C4-2B (cell line): ENCODE measurements at regions not wholly inside any gene's neighbourhood (a gene's known extent, or its start where the extent isn't known, plus 50 kb on each side); places are given as distances from the start of the nearest gene placed in this dataset.

Experiments used
- ZFX ChIP-seq: fragments of 450-650 bp; IDR thresholded peaks from 2 replicates; pipeline ENCODE4 v1.6.1; 2017
- TF ChIP-seq, protein P1 (sequence below): fragments of 450-650 bp; conservative IDR thresholded peaks from 2 replicates; pipeline ENCODE4 v1.5.1; 2017; ENCODE audit warnings: mild to moderate bottlenecking

DNA sequence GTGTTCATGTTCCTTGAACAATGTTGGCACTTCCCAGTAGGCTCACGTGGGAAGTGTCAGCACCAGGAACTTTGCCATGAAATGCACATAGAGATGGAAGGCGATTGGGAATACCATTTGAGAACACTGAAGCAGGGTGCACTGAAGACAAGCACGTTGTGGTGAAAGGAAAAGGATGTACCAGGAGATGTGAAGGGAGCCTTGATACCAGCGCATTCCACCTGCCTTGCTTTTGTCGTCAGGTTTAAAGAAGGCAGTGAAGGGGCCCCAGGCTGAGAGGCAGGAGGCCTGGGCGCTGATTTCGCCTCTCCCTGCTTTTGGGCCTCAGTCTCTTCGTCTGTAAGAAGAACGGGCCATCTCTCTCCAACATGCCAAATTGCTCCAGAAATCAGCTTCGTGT, 194.5 kb upstream of the HES1 start:
- TF ChIP-seq, protein P1, sequence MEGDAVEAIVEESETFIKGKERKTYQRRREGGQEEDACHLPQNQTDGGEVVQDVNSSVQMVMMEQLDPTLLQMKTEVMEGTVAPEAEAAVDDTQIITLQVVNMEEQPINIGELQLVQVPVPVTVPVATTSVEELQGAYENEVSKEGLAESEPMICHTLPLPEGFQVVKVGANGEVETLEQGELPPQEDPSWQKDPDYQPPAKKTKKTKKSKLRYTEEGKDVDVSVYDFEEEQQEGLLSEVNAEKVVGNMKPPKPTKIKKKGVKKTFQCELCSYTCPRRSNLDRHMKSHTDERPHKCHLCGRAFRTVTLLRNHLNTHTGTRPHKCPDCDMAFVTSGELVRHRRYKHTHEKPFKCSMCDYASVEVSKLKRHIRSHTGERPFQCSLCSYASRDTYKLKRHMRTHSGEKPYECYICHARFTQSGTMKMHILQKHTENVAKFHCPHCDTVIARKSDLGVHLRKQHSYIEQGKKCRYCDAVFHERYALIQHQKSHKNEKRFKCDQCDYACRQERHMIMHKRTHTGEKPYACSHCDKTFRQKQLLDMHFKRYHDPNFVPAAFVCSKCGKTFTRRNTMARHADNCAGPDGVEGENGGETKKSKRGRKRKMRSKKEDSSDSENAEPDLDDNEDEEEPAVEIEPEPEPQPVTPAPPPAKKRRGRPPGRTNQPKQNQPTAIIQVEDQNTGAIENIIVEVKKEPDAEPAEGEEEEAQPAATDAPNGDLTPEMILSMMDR = no peak
- no peak for TF ChIP-seq ZFX
